NCI-H748 treated with DMSO at 0.1 percent for 48 hours (cell line): ENCODE measurements at regions not wholly inside any gene's neighbourhood (a gene's known extent, or its start where the extent isn't known, plus 50 kb on each side); places are given as distances from the start of the nearest gene placed in this dataset.

Source experiments
- DNase-seq: peaks from one replicate; lab custom pipeline; 2025; lab: John Stamatoyannopoulos, UW

DNA sequence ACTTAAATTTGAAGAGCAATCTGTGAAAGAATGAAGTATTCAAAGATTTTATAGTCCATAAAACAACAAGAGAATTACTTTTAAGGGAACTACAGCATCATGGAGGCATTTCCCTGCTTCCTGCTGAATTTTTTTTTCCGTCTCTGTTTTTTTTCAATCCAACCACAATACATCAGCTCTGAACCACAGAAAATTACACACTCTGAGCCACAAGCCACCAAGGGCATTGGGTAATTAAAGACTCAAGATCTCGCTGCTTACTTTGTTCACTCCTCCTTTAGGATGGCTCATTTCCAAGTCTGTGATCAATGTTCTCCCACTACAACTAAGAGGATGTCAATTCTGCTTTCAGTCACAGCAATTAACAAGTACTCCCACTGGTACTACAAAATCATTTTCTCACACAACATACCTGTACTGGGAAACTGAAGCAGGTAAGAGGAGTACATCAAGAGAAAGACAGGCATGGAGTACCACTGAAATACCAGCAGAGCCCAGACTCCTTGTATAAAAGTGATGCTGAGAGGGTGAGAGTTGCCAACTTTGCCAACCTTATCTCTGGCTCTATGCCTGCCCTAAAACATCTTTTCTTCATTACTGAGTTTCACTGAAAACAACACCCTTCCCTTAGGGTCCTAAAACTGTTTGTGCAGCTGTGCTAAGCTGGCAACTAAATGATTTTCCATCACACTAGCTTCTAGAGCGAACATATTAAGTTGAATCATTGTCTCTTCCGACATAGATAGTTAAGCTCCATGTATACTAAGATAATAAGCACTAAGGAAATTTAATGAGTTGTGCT lies 105.8 kb upstream of the MAGEB18 start:
- no peak for DNase-seq

DNA sequence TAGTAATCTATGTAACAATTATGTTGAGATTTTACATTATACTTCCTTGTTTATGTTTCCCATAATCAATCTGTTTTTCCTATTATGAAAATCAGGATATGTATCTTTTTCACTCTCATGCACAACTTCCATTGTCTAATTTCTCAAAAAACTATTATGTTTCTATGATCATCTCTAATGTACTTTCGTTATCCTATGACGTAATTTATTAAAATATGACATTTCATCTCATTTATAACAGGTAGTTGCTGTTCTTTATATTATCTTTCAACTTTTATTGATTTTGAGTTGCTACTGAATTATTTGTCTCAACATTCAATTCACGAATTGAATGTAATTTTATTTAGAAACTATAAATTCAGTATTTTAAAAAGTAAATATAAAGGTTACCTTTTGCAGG lies 100.8 kb upstream of the MAGEB18 start:
- no peak for DNase-seq

DNA sequence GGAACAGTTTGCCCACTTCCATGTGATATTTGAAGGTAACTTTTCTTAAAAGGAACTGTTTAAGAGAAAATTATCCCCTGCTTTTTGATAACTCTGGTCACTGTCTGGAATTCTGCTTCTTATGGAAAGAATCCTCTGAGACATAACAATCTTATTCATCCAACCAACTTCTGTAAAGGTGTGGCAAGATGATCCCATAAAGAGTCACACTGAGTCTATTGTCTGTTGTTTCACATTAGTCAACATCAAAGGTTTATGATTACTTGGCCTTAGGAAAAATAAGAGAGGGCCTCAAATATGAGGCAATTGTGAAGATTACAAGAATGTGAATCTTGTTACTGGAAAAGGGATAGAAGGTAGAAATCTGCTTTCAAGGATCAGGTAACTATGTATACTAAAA lies 88.0 kb upstream of the MAGEB18 start:
- DNase-seq, result no peak

DNA sequence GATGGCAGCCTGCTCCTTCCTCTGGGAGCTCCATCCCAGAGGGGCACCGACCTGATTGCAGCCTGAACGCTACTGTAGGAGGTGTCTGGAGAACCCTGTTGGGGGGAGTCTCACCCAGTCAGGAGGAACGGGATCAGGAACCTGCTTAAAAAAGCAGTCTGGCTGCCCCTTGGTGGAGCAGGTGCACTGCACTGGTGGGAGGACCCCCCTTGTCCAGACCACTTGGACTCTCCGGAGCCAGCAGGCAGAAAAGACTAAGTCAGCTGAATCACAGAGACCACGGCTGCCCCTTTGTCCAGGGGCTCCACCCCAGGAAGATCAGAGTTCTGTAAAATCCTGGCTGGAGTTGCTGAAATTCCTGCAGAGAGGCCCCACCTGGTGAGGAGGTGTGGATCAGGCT lies 67.3 kb upstream of the MAGEB18 start:
- no peak for DNase-seq

DNA sequence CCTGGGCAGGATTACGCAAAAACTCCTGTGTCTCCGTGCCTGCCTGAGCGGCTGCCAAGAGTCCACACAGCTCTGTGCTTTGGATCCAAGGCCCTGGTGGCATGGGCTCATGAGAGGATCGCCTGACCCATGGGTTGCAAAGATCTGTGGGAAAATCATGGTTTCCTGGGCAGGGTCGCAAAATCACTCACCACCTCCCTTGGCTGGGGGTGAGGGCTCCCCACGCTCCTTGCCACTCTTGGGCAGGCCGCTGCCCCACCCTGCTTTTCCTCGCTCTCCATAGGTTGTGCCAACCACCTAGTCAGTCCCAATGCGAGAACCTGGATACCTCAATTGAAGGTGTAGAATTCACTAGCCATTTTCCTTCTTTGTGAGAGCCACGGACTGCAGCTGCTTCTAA lies 66.5 kb upstream of the MAGEB18 start:
- DNase-seq, result no peak

DNA sequence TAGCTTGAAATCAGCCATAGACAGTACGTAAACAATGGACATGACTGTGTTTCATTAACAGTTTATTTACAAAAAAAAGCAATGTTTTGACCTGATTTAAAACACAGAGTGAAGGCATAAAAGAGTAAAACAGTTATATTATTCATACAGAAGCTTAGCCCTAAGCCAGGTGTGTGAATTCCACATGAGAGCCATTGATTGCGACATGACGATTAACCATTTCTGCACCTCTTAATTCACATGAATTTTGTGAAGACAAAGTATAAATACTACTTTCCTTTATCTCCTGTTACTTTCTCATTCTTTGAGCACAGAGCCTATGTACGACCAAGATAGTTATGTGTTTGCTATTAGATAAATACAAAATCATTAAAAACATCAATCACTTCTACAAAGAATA lies 55.0 kb upstream of the MAGEB18 start:
- no peak for DNase-seq
